ENCODE measurements at regions not wholly inside any gene's neighbourhood (a gene's known extent, or its start where the extent isn't known, plus 50 kb on each side); places are given as distances from the start of the nearest gene placed in this dataset.

DNA sequence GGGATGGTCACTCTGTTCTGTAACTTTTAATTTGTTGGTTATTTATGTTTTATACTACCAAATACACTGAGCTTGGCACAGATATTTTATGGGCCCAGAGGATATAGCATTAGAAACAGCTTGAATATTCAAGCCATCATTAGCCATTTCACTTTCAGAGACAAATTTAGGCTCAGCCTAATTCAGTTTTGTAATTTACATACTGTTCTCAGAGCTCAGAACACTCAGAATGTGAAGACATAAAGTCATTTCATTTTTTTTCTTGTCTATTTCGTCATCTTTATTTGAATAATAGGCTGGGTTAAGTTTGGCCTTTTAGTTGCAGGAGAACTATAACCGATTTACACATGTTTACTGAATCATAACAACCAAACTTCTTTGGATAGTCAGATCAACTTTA is 361.7 kb downstream of the SNAPC1 start:
- Histone ChIP-seq H3K4me3 (no peak overlapping the region), H3K4me1 (no peaks in the 10 kb centered on the region), H3K27ac (no peak overlapping the region), H3K9me3 (no peaks in the 10 kb centered on the region), H3K36me3 (no peaks in the 10 kb centered on the region), H3K27me3 (peaks cover 0 to 11% of the 10 kb centered on the region in 2 donors)
- WGBS (ENCODE audit: insufficient coverage, low coverage, low lambda C conversion rate, missing lambda C conversion rate): 23% methylated on average over 2 of the region's 2 CpGs
- ATAC-seq: no peak
- TF ChIP-seq CTCF (IDR thresholded peaks at IDR 0.05): no peak
- no peak for TF ChIP-seq POLR2A (IDR thresholded peaks at IDR 0.05)
- no peak for DNase-seq
- intact Hi-C loops (cut with DNase I): no loop called here

DNA sequence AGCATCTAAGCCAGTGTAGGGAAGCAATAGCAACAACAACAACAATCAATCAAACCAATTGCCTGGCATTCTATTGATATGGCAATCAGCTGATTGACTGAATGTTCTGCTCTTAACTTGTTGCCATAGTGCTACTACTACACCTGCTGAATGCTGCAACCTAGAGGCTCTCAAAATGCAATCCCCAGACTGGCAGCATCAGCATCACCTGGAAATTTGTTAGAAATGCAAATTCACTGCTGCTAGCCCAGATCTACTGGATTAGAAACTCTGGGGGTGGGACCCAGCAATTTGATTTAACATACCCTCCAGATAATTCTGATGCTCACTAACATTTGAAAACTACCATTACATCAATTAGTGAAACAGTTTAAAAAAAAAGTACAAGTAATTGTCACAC is 363.6 kb downstream of the SNAPC1 start:
- H3K27ac ChIP-seq: no peak overlapping the region
- TF ChIP-seq POLR2A (IDR thresholded peaks at IDR 0.05) (no peak), CTCF (IDR thresholded peaks at IDR 0.05) (no peak)
- intact Hi-C loops (cut with DNase I): no loop called here
- peaks cover 0 to 9% of the 10 kb centered on the region in 2 donors for H3K27me3 ChIP-seq
- H3K36me3 ChIP-seq: no peaks in the 10 kb centered on the region
- H3K4me1 ChIP-seq: no peaks in the 10 kb centered on the region
- no peak for ATAC-seq
- DNase-seq: no peak
- H3K9me3 ChIP-seq: no peaks in the 10 kb centered on the region
- H3K4me3 ChIP-seq: no peak overlapping the region

DNA sequence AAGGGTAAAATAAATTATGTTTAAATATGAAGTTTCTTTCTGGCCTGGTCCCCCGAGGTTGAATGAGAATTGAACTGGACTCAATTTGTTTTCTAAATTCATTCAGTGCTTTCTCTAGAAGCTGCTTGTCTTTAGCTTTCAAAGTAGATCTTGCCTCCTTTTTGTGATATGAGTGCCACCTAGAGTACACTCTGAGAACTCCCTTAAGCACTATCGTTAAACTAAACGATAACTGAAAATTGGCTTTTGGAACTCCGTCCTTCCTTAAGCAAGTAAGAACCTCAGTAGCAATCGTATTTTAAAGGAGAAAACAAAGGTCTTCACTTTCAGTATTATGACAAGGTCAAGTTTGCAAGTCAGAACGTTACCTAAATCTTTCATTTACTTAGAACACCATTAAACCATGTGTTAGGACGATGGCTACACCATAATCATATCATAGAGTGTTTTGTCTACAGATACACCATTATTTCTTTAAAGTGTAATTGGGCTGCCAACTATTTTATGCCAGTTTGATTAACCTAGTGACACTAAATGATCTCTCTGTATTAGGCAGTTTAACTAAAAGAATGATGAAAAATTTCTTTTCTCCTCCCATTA is 364.8 kb downstream of the SNAPC1 start:
- no peaks in the 10 kb centered on the region for H3K9me3 ChIP-seq
- no peaks in the 10 kb centered on the region for H3K4me1 ChIP-seq
- H3K36me3 ChIP-seq: no peaks in the 10 kb centered on the region
- intact Hi-C loops (cut with DNase I): no loop called here
- TF ChIP-seq CTCF (IDR thresholded peaks at IDR 0.05) (peak; percentile 62 to 80 (median 76)), POLR2A (IDR thresholded peaks at IDR 0.05) (no peak)
- peaks cover 0 to 9% of the 10 kb centered on the region in 2 donors for H3K27me3 ChIP-seq
- no peak overlapping the region for H3K27ac ChIP-seq
- no peak for DNase-seq
- peak; percentile 75 to 87 (median 84) for ATAC-seq
- no peak overlapping the region for H3K4me3 ChIP-seq
- WGBS (ENCODE audit: insufficient coverage, low coverage, low lambda C conversion rate, missing lambda C conversion rate): 8% methylated on average over 7 of the region's 7 CpGs

GRCh38 chr14:62130441-62130840 is 368.2 kb downstream of the SNAPC1 start:
- H3K9me3 ChIP-seq: no peaks in the 10 kb centered on the region
- no peak for ATAC-seq
- intact Hi-C loops (cut with DNase I): loop anchor here in 1 of 2 donors (10.0 kb wide), 1 partner anchor 236 kb away; no protein-coding TSS in a partner anchor
- DNase-seq: no peak
- H3K4me1 ChIP-seq: no peaks in the 10 kb centered on the region
- no peaks in the 10 kb centered on the region for H3K36me3 ChIP-seq
- 46% methylated on average over 4 of the region's 4 CpGs for WGBS (ENCODE audit: insufficient coverage, low coverage, low lambda C conversion rate, missing lambda C conversion rate)
- no peak for TF ChIP-seq POLR2A (IDR thresholded peaks at IDR 0.05)
- no peak for TF ChIP-seq CTCF (IDR thresholded peaks at IDR 0.05)
- H3K27ac ChIP-seq: no peak overlapping the region
- no peak overlapping the region for H3K4me3 ChIP-seq
- peaks cover 0 to 11% of the 10 kb centered on the region in 2 donors for H3K27me3 ChIP-seq
